ENCODE measurements at regions not wholly inside any gene's neighbourhood (a gene's known extent, or its start where the extent isn't known, plus 50 kb on each side); places are given as distances from the start of the nearest gene placed in this dataset.

GRCh38 chr15:66966256-66966655 lies 99.1 kb upstream of the SMAD3 start:
- BruUV-seq (replicated peaks), result no TSS peak
- no peak for ATAC-seq
- Histone ChIP-seq H3K27ac (ENCODE audit: control insufficient read depth, insufficient read depth) (no peak overlapping the region), H3K79me2 (ENCODE audit: control insufficient read depth, insufficient read depth, low read length) (no peaks in the 10 kb centered on the region), H3K9me3 (replicated peaks; ENCODE audit: control insufficient read depth, insufficient read depth, low read length) (no peaks in the 10 kb centered on the region), H2AFZ (ENCODE audit: control insufficient read depth, low read depth, low read length) (no peak overlapping the region), H3K27me3 (replicated peaks in 1 of 2; ENCODE audit: control insufficient read depth in 2 of 2, insufficient read depth in 2 of 2, low read length in 1 of 2) (no peaks in the 10 kb centered on the region), H4K20me1 (ENCODE audit: control insufficient read depth, insufficient read depth) (no peaks in the 10 kb centered on the region), H3K4me1 (ENCODE audit: control insufficient read depth, insufficient read depth, low read length) (no peaks in the 10 kb centered on the region), H3K36me3 (ENCODE audit: control insufficient read depth in 2 of 2, insufficient read depth in 2 of 2, low read length in 1 of 2) (no peaks in the 10 kb centered on the region), H3K4me2 (ENCODE audit: control insufficient read depth, insufficient read depth) (no peak overlapping the region), H3K4me3 (no peak overlapping the region), H3K9ac (ENCODE audit: control insufficient read depth, insufficient read depth, low read length) (no peak overlapping the region)
- ChIA-PET SMC1A (ENCODE audit: uncharacterized antibody, unreplicated experiment) (no interaction called here), CTCF (interaction anchor here (0.6 to 1.6 kb wide), 5 partner anchors 107 to 338 kb away, joined by 3 to 4 read pairs (median 4); no protein-coding TSS in a partner anchor), POLR2A (no interaction called here), RAD21 (ENCODE audit: unreplicated experiment) (no interaction called here)
- intact Hi-C loops (cut with micrococcal nuclease; ENCODE audit: unreplicated experiment) (no loop called here), in situ Hi-C loops (cut with MboI) (no loop called here)
- 47% methylated on average over 2 of the region's 2 CpGs for WGBS (ENCODE audit: insufficient coverage, insufficient replicate concordance, low lambda C conversion rate, missing lambda C conversion rate)
- DNase-seq (ENCODE audit: low read depth, low spot score), result no peak
- FAIRE-seq, result no peak
- no peak for TF ChIP-seq SREBF2 (IDR thresholded peaks at IDR 0.05; ENCODE audit: low read length)
- TF ChIP-seq, protein P1, sequence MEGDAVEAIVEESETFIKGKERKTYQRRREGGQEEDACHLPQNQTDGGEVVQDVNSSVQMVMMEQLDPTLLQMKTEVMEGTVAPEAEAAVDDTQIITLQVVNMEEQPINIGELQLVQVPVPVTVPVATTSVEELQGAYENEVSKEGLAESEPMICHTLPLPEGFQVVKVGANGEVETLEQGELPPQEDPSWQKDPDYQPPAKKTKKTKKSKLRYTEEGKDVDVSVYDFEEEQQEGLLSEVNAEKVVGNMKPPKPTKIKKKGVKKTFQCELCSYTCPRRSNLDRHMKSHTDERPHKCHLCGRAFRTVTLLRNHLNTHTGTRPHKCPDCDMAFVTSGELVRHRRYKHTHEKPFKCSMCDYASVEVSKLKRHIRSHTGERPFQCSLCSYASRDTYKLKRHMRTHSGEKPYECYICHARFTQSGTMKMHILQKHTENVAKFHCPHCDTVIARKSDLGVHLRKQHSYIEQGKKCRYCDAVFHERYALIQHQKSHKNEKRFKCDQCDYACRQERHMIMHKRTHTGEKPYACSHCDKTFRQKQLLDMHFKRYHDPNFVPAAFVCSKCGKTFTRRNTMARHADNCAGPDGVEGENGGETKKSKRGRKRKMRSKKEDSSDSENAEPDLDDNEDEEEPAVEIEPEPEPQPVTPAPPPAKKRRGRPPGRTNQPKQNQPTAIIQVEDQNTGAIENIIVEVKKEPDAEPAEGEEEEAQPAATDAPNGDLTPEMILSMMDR (IDR thresholded peaks at IDR 0.05 in 2 of 3, conservative IDR thresholded peaks at IDR 0.05 in 1 of 3; ENCODE audit: control insufficient read depth in 2 of 3, extremely low read depth in 1 of 3, insufficient read depth in 1 of 3, low read depth in 3 of 3, low read length in 3 of 3), result peak; percentile 7 to 26 (median 17); a peak in 2 of 6 replicates

DNA sequence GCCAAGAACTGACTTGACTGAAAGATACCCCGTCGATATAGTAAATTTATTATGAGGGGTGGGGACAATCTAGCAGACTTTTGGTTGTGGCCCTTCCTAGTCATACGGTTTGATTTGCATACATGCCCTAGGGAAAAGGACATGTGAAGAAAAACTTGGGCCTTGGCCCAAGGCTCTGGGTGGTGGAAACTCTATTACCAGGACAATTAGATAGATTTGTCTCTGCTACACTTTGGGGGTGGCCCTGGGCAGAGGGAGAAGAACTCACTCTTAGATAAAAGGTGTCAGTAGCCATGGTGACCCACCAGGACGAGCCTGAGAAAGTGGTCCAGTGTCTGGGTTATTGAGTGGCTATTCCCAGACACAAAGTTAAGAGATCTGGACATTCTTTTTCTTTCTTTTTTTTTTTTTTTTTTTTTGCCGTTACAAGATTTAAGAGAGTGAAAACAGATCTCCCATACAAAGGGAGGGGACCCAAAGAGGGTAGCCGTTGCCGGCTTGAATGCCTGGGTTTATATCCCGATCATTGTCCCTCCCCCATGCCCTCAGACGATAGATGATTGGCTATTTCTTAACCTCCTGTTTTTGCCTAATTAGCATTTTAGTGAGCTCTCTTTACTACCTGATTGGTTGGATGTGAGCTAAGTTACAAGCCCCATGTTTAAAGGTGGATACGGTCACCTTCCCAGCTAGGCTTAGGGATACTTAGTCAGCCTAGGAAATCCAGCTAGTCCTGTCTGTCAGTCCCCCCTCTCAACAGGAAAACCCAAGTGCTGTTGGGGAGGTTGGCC lies 96.4 kb upstream of the SMAD3 start:
- Histone ChIP-seq H3K79me2 (ENCODE audit: control insufficient read depth, insufficient read depth, low read length) (no peaks in the 10 kb centered on the region), H4K20me1 (ENCODE audit: control insufficient read depth, insufficient read depth) (no peaks in the 10 kb centered on the region), H3K4me3 (no peak overlapping the region), H3K4me1 (ENCODE audit: control insufficient read depth, insufficient read depth, low read length) (no peaks in the 10 kb centered on the region), H3K27ac (ENCODE audit: control insufficient read depth, insufficient read depth) (no peak overlapping the region), H3K27me3 (replicated peaks in 1 of 2; ENCODE audit: control insufficient read depth in 2 of 2, insufficient read depth in 2 of 2, low read length in 1 of 2) (no peaks in the 10 kb centered on the region), H3K9ac (ENCODE audit: control insufficient read depth, insufficient read depth, low read length) (no peak overlapping the region), H3K9me3 (replicated peaks; ENCODE audit: control insufficient read depth, insufficient read depth, low read length) (no peaks in the 10 kb centered on the region), H3K4me2 (ENCODE audit: control insufficient read depth, insufficient read depth) (no peak overlapping the region), H3K36me3 (ENCODE audit: control insufficient read depth in 2 of 2, insufficient read depth in 2 of 2, low read length in 1 of 2) (no peaks in the 10 kb centered on the region), H2AFZ (ENCODE audit: control insufficient read depth, low read depth, low read length) (no peak overlapping the region)
- ATAC-seq (no peak), FAIRE-seq (no peak), DNase-seq (ENCODE audit: low read depth, low spot score) (no peak)
- CTCF ChIA-PET, result no interaction called here
- in situ Hi-C loops (cut with MboI) (no loop called here), intact Hi-C loops (cut with micrococcal nuclease; ENCODE audit: unreplicated experiment) (no loop called here)
- POLR2A ChIA-PET, result no interaction called here
- SMC1A ChIA-PET (ENCODE audit: uncharacterized antibody, unreplicated experiment), result interaction anchor here (0.8 to 1.0 kb wide), 2 partner anchors 103 to 271 kb away, joined by 3 read pairs; no protein-coding TSS in a partner anchor
- RAD21 ChIA-PET (ENCODE audit: unreplicated experiment), result interaction anchor here (0.6 kb wide), 1 partner anchor 445 kb away, joined by 3 read pairs; no protein-coding TSS in a partner anchor
- BruUV-seq (replicated peaks), result no TSS peak
- 69% methylated on average over 9 of the region's 10 CpGs for WGBS (ENCODE audit: insufficient coverage, insufficient replicate concordance, low lambda C conversion rate, missing lambda C conversion rate)
- TF ChIP-seq ZSCAN29 (IDR thresholded peaks at IDR 0.05) (no peak), TCF12 (IDR thresholded peaks at IDR 0.05; ENCODE audit: low read depth, low read length) (no peak), PKNOX1 (IDR thresholded peaks at IDR 0.05) (no peak), SIX5 (IDR thresholded peaks at IDR 0.05; ENCODE audit: low read depth, low read length, severe bottlenecking) (no peak), ZBED1 (IDR thresholded peaks at IDR 0.05; ENCODE audit: borderline replicate concordance) (no peak)
- TF ChIP-seq, protein P2, sequence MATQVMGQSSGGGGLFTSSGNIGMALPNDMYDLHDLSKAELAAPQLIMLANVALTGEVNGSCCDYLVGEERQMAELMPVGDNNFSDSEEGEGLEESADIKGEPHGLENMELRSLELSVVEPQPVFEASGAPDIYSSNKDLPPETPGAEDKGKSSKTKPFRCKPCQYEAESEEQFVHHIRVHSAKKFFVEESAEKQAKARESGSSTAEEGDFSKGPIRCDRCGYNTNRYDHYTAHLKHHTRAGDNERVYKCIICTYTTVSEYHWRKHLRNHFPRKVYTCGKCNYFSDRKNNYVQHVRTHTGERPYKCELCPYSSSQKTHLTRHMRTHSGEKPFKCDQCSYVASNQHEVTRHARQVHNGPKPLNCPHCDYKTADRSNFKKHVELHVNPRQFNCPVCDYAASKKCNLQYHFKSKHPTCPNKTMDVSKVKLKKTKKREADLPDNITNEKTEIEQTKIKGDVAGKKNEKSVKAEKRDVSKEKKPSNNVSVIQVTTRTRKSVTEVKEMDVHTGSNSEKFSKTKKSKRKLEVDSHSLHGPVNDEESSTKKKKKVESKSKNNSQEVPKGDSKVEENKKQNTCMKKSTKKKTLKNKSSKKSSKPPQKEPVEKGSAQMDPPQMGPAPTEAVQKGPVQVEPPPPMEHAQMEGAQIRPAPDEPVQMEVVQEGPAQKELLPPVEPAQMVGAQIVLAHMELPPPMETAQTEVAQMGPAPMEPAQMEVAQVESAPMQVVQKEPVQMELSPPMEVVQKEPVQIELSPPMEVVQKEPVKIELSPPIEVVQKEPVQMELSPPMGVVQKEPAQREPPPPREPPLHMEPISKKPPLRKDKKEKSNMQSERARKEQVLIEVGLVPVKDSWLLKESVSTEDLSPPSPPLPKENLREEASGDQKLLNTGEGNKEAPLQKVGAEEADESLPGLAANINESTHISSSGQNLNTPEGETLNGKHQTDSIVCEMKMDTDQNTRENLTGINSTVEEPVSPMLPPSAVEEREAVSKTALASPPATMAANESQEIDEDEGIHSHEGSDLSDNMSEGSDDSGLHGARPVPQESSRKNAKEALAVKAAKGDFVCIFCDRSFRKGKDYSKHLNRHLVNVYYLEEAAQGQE (IDR thresholded peaks at IDR 0.05; ENCODE audit: low read depth, low read length), result no peak
